ENCODE measurements at regions not wholly inside any gene's neighbourhood (a gene's known extent, or its start where the extent isn't known, plus 50 kb on each side); places are given as distances from the start of the nearest gene placed in this dataset.

- DNase-seq = no peak
These were observed 1285.5 kb downstream of the TBC1D22A start for GRCh38 chr22:48047722-48048500.

DNA sequence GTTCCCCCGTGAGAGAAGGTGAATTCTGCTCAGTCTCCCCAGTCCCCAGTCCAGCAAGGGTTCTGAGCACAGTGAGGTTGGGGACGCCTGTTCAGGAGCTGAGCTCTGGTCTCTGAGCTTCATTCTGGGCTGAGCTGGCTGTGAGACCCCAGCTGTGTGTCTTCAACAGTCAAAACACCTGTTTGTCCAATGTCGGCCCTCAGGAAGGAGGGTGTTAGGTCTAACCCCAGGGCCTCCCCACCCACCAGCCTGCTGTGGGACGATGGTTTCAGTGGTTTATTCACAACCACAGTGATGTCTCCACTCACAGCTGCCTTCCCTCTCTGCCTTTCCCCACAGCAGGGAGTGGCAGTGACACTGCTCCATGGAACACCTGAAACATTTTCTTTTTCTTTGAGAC, 1282.9 kb downstream of the TBC1D22A start:
- DNase-seq = no peak

DNA sequence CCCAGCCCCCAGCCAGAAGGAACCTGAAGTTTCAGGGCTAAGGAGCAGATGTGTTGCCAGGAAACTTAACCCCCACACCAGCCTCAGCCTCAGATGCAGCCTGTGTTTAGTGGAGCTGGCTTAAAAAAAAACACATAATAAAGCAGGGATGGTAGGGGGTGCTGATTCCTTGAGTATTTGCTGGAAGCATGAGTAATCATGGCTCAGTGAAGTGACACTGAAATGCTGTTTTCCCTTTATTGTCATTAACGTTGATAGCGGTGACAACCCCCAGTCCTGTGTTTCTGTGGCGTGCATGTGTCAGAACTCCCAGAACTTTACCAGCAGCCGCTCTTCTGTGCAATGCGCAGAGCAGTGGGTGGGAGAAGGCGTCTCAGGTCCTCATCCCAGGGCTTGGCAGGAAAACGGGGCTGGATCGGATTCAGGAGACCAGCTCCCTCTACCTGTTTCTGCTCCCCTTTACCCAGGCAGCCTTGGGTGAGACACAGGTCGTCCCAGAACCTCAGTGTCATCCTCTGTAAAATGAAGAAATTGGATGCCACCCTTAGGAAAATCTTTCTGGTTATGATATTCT, 1282.1 kb downstream of the TBC1D22A start:
- no peak for DNase-seq

DNA sequence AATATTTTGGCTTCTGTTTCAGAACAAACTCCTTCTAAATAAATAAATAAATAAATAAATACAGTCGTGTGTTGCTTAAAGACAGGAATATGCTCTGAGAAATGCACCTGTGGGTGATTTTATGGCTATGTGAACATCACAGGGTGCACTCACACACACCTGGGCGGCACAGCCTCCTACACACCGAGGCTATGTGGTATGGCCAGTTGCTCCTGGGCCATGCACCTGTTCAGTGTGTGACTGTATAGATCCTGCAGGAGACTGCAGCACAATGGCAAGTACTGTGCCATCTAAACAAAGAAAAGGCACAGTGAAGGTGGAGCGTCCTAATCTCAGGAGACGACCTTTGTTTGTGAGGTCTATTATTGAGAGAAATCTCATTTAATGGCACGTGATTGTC, 1281.1 kb downstream of the TBC1D22A start:
- no peak for DNase-seq

DNA sequence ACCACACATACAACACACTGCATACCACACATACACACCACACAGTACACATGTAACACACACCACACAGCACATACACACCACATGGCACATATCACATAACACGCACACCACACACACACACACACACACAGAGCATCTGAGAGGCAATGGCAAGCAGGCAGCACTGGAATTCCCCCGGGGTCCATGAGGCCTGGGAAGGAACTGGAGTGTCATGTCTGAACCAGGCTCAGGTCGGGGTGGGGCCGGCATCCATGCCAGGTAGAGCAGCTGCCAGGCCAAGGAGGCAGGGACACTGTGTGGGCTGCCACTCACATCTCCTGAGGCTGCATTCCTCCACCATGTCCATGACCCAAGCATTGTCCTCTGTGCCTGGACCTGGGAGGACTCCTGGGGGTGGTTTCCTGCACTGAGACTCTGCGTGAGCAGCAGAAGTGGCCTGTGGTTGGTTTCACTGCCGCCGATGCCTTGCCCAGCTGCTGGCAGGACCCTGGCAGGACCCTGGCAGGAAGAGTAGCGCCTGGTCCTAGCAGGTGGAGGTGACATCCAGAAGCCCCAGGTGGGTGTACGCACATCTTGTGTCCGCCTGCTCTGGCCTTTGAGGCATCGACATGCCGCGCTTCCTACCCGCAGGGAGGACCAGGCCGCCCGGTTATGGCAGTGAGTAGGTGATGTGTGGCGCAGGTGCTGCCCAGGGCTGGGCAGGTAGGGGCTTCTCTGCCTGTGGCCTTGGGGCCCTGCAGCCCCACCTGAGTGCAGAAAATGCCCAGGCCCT, 1280.4 kb downstream of the TBC1D22A start:
- DNase-seq = no peak

- DNase-seq = no peak
These were observed 1276.9 kb downstream of the TBC1D22A start for GRCh38 chr22:48039326-48039725.

- no peak for DNase-seq
These were observed 1275.2 kb downstream of the TBC1D22A start for GRCh38 chr22:48037618-48038017.

GRCh38 chr22:48035897-48036296, 1273.4 kb downstream of the TBC1D22A start:
- DNase-seq = no peak

DNA sequence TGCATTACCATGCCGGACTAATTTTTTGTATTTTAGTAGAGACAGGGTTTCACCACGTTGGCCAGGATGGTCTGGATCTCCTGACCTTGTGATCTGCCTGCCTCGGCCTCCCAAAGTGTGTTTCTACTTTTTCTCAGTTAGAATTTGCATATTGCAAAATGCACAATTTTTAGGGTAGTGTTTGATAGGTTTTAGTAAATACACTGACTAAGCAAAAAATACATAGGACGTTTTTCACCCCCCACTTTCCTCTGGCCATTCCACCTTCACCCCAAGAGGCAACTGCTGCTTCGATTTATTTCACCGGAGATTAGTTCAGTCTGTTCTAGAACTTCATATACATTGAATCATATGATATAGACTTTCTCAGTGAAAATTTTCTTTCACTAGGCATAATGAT, 1269.1 kb downstream of the TBC1D22A start:
- DNase-seq = no peak

DNA sequence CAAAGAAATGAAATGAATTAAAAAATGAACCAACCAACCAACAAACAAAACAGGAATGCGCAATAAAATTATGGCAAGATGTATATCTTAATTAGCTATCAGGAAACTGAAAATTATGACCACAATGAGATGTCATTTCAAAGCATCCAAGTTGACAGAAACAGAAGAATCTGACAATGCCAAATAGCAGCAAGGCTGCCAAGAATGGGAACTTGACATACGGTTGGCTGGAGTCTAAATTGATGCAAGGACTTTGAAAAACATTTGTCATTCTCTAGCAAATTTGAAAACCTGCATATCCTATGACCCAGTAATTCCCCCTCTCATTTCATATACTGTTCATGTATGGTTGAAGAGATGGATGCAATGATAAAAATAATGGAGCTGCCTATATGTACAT, 1262.6 kb downstream of the TBC1D22A start:
- DNase-seq = no peak

DNA sequence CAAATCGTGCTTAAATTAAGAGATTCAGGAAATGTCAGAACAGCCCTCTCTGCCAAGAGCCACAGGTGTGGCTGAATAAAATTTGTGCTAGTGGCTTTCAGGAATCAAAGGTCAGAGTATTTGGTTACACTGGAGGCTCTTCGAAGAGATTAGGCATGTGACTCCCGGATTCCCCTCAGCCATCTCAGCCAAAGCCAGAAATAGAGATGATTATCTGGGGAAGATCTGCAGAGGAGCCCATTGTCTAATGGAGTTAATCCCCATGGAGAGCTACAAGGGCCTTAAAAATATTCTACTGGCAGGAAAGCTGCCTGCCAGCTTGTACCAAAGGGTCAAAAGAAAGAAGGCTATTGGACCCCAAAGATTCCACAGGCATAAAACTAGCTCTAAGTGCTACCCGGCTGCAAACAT, 1259.5 kb downstream of the TBC1D22A start:
- DNase-seq = no peak

GRCh38 chr22:48018346-48018745, 1255.9 kb downstream of the TBC1D22A start:
- DNase-seq = no peak

- no peak for DNase-seq
These were observed 1253.3 kb downstream of the TBC1D22A start for GRCh38 chr22:48015701-48016100.

GRCh38 chr22:48004936-48005335, 1242.5 kb downstream of the TBC1D22A start:
- no peak for DNase-seq

DNA sequence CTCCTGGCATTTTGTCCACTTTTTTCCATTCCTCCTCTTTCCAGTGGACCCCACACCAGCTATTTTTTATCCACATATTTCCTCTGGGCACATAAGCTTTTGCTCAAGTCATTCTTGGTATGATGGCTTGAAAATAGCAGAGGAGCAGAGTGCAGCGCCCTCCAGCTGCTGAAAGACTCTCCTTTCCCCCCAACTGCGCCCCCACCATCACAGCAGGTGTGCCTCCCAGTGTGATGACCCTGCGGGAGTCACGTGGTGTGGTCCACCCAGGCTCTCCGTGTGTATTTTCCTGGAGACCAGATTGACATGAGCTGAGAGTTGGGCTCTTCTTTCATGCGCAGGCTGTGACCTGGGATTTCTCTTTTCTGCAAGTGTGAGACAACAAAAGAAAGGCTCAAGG, 1241.6 kb downstream of the TBC1D22A start:
- DNase-seq = no peak

GRCh38 chr22:48001101-48001500, 1238.7 kb downstream of the TBC1D22A start:
- DNase-seq = no peak

DNA sequence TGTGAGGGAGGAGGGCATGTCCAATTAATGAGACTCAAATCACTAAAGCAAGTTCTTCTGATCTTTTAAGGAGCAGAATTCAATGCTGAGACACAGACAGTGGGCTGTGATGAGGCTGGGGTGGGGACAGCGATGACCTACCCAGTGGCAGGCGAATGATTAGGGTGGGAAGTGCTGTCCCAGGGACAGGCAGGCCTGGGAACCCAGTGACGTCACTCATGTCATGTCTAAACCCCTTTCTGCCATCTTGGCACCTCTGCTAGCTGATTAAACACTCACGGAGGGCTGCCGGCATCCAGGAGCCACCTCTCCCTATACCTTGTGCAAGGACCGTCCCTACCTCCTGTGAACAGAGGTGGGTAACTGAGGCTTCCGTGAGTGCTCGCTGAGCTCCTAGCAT, 1235.2 kb downstream of the TBC1D22A start:
- no peak for DNase-seq

- DNase-seq = no peak
These were observed 1234.7 kb downstream of the TBC1D22A start for GRCh38 chr22:47997052-47997590.

GRCh38 chr22:47996446-47996857, 1234.0 kb downstream of the TBC1D22A start:
- no peak for DNase-seq

DNA sequence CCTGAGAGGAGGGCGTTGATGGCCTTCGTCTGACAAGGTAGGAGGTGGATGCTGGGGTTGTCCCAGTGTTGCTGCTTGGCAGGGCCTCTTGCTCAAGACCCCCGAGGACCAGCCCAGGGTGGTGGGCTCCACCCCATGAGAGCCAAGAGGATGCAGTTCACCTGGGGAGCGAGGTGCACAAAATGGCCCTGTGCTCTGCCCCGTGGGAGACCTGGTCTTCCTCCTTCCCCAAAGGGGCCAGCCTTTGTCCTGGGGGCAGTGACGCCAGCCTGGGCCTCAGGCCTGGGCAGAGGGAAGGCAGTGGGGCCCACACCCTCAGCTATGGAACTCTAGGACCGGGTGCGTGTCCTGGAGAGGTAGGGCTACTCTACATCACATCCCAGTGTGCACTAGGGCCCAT, 1233.3 kb downstream of the TBC1D22A start:
- DNase-seq = no peak

DNA sequence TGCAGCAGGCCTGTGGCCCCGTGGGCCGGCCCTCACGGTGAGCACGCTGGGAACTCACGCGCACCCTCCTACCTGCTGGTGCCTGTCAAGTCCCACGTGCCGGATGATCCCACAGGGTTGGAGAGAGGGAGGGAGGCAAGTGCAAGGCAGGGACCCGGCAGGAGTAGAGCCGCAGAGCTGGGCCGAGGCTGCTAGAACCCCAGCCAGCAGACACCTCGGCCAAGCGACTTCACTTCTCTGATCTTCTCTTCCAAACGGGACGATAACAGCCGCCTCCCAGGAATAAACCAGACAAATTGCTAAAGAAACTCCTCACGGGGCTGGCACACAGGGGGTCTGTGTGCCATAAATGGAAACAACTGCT, 1232.8 kb downstream of the TBC1D22A start:
- no peak for DNase-seq

GRCh38 chr22:47994601-47995263, 1232.3 kb downstream of the TBC1D22A start:
- no peak for DNase-seq

DNA sequence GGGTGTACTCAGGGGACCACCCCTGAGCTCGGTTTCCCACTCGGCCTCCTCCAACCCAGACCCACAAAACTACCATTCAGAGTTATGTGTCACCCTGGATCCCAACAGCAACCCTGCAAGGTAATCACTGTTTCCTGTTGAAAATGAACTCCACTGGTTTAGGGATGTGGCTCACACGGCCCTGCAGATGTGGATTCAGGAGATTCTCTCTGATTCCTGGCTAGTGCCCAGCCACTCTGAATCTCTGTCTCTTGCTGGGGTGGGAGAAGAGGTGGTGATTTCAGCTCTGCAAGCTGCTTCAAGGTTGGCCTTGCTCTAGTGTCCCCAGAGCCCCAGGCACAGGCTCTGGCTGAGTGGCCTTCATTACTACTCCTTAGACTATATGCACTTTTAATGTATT, 1231.6 kb downstream of the TBC1D22A start:
- no peak for DNase-seq
